CD4-positive, CD25-positive, alpha-beta regulatory T cell (primary cell): ENCODE measurements at regions not wholly inside any gene's neighbourhood (a gene's known extent, or its start where the extent isn't known, plus 50 kb on each side); places are given as distances from the start of the nearest gene placed in this dataset.
"Not testable (repeated sequence)": the region's sequence is repeated elsewhere in the genome, so short reads cannot be mapped to it uniquely, and the experiment has no call there.

ENCODE experiments used
- ATAC-seq, 2 donors: fragments of 150-1000 bp; cut with Tn5 transposase; one replicate each; pipeline ENCODE4 v1.10.0; 2021; ENCODE audit warnings: low read depth in 2 of 2, moderate number of reproducible peaks in 2 of 2, moderate library complexity in 1 of 2
- DNase-seq, 3 donors: peaks; one replicate each; pipeline versions ENCODE4 v3.0.0 to v3.0.0-alpha.2; 2012 to 2022; ENCODE audit warnings: mixed read lengths in 1 of 3
- H3K27ac ChIP-seq: one replicate; pipeline ENCODE4 v1.7.0; 2013; ENCODE audit warnings: mild to moderate bottlenecking, low read length; ENCODE audit not compliant: insufficient read depth, poor library complexity, severe bottlenecking
- H3K27me3 ChIP-seq: one replicate; pipeline ENCODE4 v1.7.0; 2013; ENCODE audit warnings: low read length; ENCODE audit not compliant: control insufficient read depth, insufficient read depth
- H3K36me3 ChIP-seq: one replicate; pipeline ENCODE4 v1.7.0; 2013; ENCODE audit warnings: mild to moderate bottlenecking, low read length, moderate library complexity; ENCODE audit not compliant: control insufficient read depth, insufficient read depth
- H3K4me1 ChIP-seq: 2 replicates; pipeline ENCODE4 v1.7.0; 2013; ENCODE audit warnings: mild to moderate bottlenecking, low read length; ENCODE audit not compliant: insufficient read depth, control insufficient read depth, poor library complexity, severe bottlenecking
- H3K4me3 ChIP-seq: one replicate; pipeline ENCODE4 v1.7.0; 2013; ENCODE audit warnings: low read depth, mild to moderate bottlenecking, low read length, moderate library complexity
- H3K9me3 ChIP-seq, 2 experiments: 1 replicate in 1 of 2; 2 replicates in 1 of 2; pipeline ENCODE4 v1.7.0; 2013; ENCODE audit warnings: low read length in 2 of 2, mild to moderate bottlenecking in 1 of 2, moderate library complexity in 1 of 2; ENCODE audit not compliant: control insufficient read depth in 2 of 2
- H3K27ac Mint-ChIP-seq, 3 donors: one replicate each; pipeline ENCODE4 v1.8.0; 2020 to 2022; ENCODE audit warnings: mild to moderate bottlenecking in 3 of 3, mixed read lengths in 3 of 3, moderate library complexity in 2 of 3
- H3K27me3 Mint-ChIP-seq: one replicate; pipeline ENCODE4 v1.8.0; 2022; ENCODE audit warnings: mild to moderate bottlenecking, mixed read lengths
- H3K36me3 Mint-ChIP-seq: one replicate; pipeline ENCODE4 v1.8.0; 2020; ENCODE audit warnings: mixed read lengths
- H3K4me1 Mint-ChIP-seq, 4 donors: one replicate each; pipeline ENCODE4 v1.8.0; 2020 to 2022; ENCODE audit warnings: mixed read lengths in 4 of 4, mild to moderate bottlenecking in 1 of 4
- H3K4me3 Mint-ChIP-seq, 4 donors: one replicate each; pipeline ENCODE4 v1.8.0; 2020 to 2022; ENCODE audit warnings: mild to moderate bottlenecking in 4 of 4, mixed read lengths in 4 of 4, moderate library complexity in 3 of 4
- H3K9me3 Mint-ChIP-seq, 7 donors: one replicate each; pipeline ENCODE4 v1.8.0; 2020 to 2022; ENCODE audit warnings: mixed read lengths in 7 of 7, mild to moderate bottlenecking in 3 of 7, moderate library complexity in 2 of 7

- no peaks in the 10 kb centered on the region for H3K9me3 Mint-ChIP-seq
- H3K4me3 Mint-ChIP-seq, result no peak overlapping the region
- Histone ChIP-seq H3K27ac (no peak overlapping the region), H3K9me3 (no peaks in the 10 kb centered on the region), H3K36me3 (no peaks in the 10 kb centered on the region), H3K4me3 (no peak overlapping the region), H3K4me1 (no peaks in the 10 kb centered on the region), H3K27me3 (no peaks in the 10 kb centered on the region)
- DNase-seq, result no peak
- H3K4me1 Mint-ChIP-seq, result no peaks in the 10 kb centered on the region
- no peak for ATAC-seq
- no peaks in the 10 kb centered on the region for H3K36me3 Mint-ChIP-seq
- no peaks in the 10 kb centered on the region for H3K27me3 Mint-ChIP-seq
- H3K27ac Mint-ChIP-seq, result no peak overlapping the region
These were observed 118.6 kb downstream of the PLCE1 start for GRCh38 chr10:94112321-94112720.

DNA sequence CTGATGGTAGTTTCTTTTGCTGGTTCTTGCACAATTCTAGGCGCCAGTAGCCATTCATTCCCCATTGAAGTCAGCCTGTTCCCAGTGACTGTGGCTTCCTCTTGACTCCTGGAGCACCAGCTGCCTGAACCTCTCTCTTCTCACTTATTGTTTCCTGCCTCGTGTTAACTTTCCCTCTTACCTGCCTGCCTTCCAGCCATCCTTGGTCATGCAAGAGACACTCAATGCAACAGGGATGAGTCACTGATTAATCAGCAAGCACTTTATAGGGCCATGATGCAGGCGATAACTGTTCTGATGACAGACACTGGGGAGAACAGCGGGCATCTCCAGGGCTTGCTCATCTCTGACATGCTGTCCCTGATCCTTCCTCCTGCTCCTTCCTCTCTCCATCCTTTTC is 122.0 kb downstream of the PLCE1 start:
- peaks cover 0 to 4% (median 0%) of the 10 kb centered on the region in 7 donors for H3K9me3 Mint-ChIP-seq
- H3K36me3 Mint-ChIP-seq, result no peaks in the 10 kb centered on the region
- Histone ChIP-seq H3K9me3 (no peaks in the 10 kb centered on the region), H3K4me1 (no peaks in the 10 kb centered on the region), H3K36me3 (no peaks in the 10 kb centered on the region), H3K4me3 (no peak overlapping the region), H3K27ac (no peak overlapping the region), H3K27me3 (no peaks in the 10 kb centered on the region)
- H3K27me3 Mint-ChIP-seq, result no peaks in the 10 kb centered on the region
- ATAC-seq (no peak), DNase-seq (no peak)
- no peak overlapping the region for H3K4me3 Mint-ChIP-seq
- H3K4me1 Mint-ChIP-seq, result no peaks in the 10 kb centered on the region
- no peak overlapping the region for H3K27ac Mint-ChIP-seq

GRCh38 chr10:94116848-94117247 is 123.1 kb downstream of the PLCE1 start:
- Mint-ChIP-seq H3K27ac (no peak overlapping the region), H3K27me3 (no peaks in the 10 kb centered on the region), H3K4me1 (no peaks in the 10 kb centered on the region), H3K36me3 (no peaks in the 10 kb centered on the region), H3K9me3 (peaks cover 0 to 4% (median 0%) of the 10 kb centered on the region in 7 donors), H3K4me3 (no peak overlapping the region)
- H3K9me3 ChIP-seq, result no peaks in the 10 kb centered on the region
- H3K4me3 ChIP-seq, result no peak overlapping the region
- H3K27ac ChIP-seq, result no peak overlapping the region
- H3K36me3 ChIP-seq, result no peaks in the 10 kb centered on the region
- no peaks in the 10 kb centered on the region for H3K4me1 ChIP-seq
- ATAC-seq, result no peak
- H3K27me3 ChIP-seq, result no peaks in the 10 kb centered on the region
- no peak for DNase-seq

GRCh38 chr10:94122211-94122610 is 128.5 kb downstream of the PLCE1 start:
- Mint-ChIP-seq H3K4me3 (no peak overlapping the region), H3K9me3 (peaks cover 0 to 4% (median 0%) of the 10 kb centered on the region in 7 donors), H3K27ac (no peak overlapping the region), H3K27me3 (no peaks in the 10 kb centered on the region), H3K36me3 (no peaks in the 10 kb centered on the region), H3K4me1 (no peaks in the 10 kb centered on the region)
- ATAC-seq (no peak), DNase-seq (no peak)
- Histone ChIP-seq H3K27ac (no peak overlapping the region), H3K36me3 (no peaks in the 10 kb centered on the region), H3K4me3 (no peak overlapping the region), H3K9me3 (no peaks in the 10 kb centered on the region), H3K4me1 (no peaks in the 10 kb centered on the region), H3K27me3 (no peaks in the 10 kb centered on the region)

GRCh38 chr10:94123258-94123995 is 129.7 kb downstream of the PLCE1 start:
- DNase-seq (no peak), ATAC-seq (no peak)
- H3K4me1 Mint-ChIP-seq, result no peaks in the 10 kb centered on the region
- H3K9me3 Mint-ChIP-seq, result peaks cover 0 to 3% (median 0%) of the 10 kb centered on the region in 7 donors
- H3K27me3 Mint-ChIP-seq, result no peaks in the 10 kb centered on the region
- no peaks in the 10 kb centered on the region for H3K9me3 ChIP-seq
- no peak overlapping the region for H3K27ac ChIP-seq
- H3K36me3 Mint-ChIP-seq, result no peaks in the 10 kb centered on the region
- no peaks in the 10 kb centered on the region for H3K4me1 ChIP-seq
- no peaks in the 10 kb centered on the region for H3K27me3 ChIP-seq
- H3K4me3 Mint-ChIP-seq, result no peak overlapping the region
- no peaks in the 10 kb centered on the region for H3K36me3 ChIP-seq
- no peak overlapping the region for H3K27ac Mint-ChIP-seq
- no peak overlapping the region for H3K4me3 ChIP-seq

DNA sequence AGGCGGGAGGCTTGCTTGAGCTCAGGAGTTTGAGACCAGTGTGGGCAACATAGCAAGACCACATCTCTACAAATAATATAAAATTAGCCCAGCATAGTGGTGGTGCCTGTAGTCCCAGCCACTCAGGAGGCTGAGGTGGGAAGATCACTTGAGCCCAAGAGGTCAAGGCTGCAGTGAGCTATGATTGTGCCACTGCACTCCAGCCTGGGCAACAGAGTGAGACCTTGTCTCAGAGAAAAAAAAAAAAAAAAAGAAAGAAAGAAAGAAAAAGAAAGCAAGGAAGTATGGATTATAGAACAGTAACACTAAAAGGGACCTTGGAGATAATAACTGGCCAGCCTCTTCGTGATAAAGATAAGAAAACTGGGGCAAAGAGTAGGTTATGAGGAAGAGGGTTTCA is 130.4 kb downstream of the PLCE1 start:
- not testable (repeated sequence) for H3K27ac Mint-ChIP-seq, H3K27me3 ChIP-seq, H3K36me3 ChIP-seq, H3K27me3 Mint-ChIP-seq, H3K27ac ChIP-seq, H3K4me3 ChIP-seq, H3K4me3 Mint-ChIP-seq, ATAC-seq, H3K4me1 ChIP-seq, H3K9me3 ChIP-seq, DNase-seq, H3K36me3 Mint-ChIP-seq, H3K4me1 Mint-ChIP-seq, H3K9me3 Mint-ChIP-seq

- not testable (repeated sequence) for H3K4me3 ChIP-seq, H3K27me3 ChIP-seq, ATAC-seq, H3K36me3 Mint-ChIP-seq, H3K9me3 Mint-ChIP-seq, H3K36me3 ChIP-seq, H3K9me3 ChIP-seq, H3K4me3 Mint-ChIP-seq, DNase-seq, H3K27me3 Mint-ChIP-seq, H3K4me1 Mint-ChIP-seq, H3K4me1 ChIP-seq, H3K27ac ChIP-seq, H3K27ac Mint-ChIP-seq
These were observed 131.5 kb downstream of the PLCE1 start for GRCh38 chr10:94125268-94125667.

DNA sequence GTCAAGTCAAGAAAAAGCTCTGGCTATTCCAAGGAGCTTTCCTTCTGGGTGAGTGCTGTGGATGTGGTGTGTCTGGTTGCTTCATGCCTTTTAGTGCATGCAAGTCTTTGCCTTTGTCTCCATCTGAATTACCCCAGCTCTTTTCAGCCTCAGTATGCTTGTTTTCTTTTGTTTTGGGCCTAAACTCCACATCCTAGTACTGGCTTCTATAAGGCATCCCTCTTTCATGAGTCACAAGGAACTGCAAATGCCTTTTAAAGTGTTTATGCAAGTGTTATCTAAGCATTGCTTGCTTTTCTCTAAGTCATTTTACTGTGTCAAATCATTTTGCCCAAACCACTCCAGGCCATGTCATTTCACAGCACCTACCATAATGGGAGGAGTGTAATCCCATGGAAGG is 132.1 kb downstream of the PLCE1 start:
- Mint-ChIP-seq H3K27me3 (no peaks in the 10 kb centered on the region), H3K4me3 (no peak overlapping the region), H3K4me1 (no peaks in the 10 kb centered on the region), H3K27ac (no peak overlapping the region), H3K36me3 (no peaks in the 10 kb centered on the region), H3K9me3 (peaks cover 0 to 6% (median 0%) of the 10 kb centered on the region in 7 donors)
- H3K27me3 ChIP-seq, result no peaks in the 10 kb centered on the region
- H3K4me3 ChIP-seq, result no peak overlapping the region
- no peak overlapping the region for H3K27ac ChIP-seq
- DNase-seq, result no peak
- no peaks in the 10 kb centered on the region for H3K4me1 ChIP-seq
- no peaks in the 10 kb centered on the region for H3K9me3 ChIP-seq
- no peaks in the 10 kb centered on the region for H3K36me3 ChIP-seq
- no peak for ATAC-seq
